Superior temporal gyrus (tissue), 1 donor: ENCODE measurements at regions not wholly inside any gene's neighbourhood (a gene's known extent, or its start where the extent isn't known, plus 50 kb on each side); places are given as distances from the start of the nearest gene placed in this dataset.
"Not testable (repeated sequence)": the region's sequence is repeated elsewhere in the genome, so short reads cannot be mapped to it uniquely, and the experiment has no call there.

Experiments used
- DNase-seq: peaks from one replicate; pipeline ENCODE4 v3.0.0-alpha.2; 2016; ENCODE audit errors: extremely low spot score

DNA sequence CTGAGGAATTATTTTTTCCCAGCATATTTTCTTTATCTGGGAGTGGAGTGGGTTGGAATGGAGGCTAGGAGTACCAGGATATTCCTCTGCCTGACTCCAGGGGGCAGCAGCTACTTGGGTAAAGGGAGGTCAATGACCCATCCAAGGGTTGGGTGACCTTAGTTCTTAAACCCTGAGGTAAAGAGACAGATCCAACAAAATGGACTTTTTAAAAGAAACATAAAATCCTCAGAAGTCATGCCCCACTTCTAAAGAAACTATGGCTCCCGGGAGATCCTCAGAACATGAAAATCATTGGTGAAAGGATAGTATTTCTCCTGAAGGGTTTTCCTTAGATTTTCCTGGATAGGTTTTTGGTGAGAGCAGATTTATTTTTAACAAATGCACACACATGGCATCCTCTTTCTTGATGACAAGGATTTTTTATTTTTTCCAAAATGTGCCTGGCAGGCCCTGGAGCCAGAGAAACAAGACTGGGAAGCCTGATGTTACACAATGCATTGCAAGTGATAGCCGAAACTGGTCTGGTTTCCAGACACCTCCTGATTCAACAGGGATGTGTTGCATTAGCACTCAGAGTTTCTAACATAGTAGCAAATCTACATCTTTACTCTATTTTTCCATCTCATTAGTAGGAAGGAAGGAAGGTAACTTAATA is 240.9 kb upstream of the BTBD3 start:
- peak; percentile 68 for DNase-seq

GRCh38 chr20:11677428-11677827 is 240.3 kb upstream of the BTBD3 start:
- DNase-seq, result no peak

DNA sequence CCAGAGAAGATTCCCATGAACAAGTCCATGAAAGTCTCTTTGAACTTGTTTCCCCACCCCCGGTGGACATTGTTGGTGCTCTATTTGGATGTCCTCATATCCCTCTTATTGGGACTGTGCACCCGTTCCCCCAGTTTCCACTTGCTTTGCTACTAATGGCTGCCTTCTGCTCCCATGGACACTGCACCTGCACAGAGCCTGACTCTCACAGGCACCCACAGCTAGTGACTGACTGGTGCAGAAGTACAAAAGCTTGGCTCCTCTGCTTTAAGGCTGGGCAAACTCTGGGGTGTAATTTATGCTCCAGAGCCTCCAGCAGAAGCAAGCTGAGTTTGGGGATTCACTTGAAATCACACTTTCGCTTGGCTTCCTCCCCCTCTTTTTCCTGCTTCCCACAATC is 239.9 kb upstream of the BTBD3 start:
- DNase-seq, result no peak

- no peak for DNase-seq
Measured at GRCh38 chr20:11682285-11682684, 235.4 kb upstream of the BTBD3 start.

- DNase-seq, result no peak
Measured at GRCh38 chr20:11686195-11686594, 231.5 kb upstream of the BTBD3 start.

- DNase-seq, result peak; percentile 56
Measured at GRCh38 chr20:11686820-11687543, 230.7 kb upstream of the BTBD3 start.

- no peak for DNase-seq
Measured at GRCh38 chr20:11687546-11688292, 230.0 kb upstream of the BTBD3 start.

- DNase-seq, result no peak
Measured at GRCh38 chr20:11689262-11689661, 228.4 kb upstream of the BTBD3 start.

- no peak for DNase-seq
Measured at GRCh38 chr20:11691766-11692165, 225.9 kb upstream of the BTBD3 start.

DNA sequence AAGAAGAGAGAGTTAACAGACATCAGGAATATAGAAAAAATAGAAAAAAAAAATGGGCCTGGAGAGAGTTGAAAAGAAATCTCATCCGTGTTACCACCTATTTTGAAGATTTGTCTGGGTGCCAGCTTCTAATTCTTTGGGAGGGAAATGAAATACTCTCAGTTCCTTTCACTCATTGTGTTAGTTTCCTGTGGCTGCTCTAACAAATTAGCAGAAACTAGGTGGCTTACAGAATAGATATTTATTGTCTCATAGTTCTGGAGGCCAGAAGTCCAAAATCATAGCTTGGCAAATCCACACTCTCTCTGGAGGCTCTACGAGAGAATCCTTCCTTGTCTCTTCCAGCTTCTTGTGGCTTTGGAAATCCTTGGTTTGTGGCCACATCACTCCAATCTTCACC is 225.1 kb upstream of the BTBD3 start:
- no peak for DNase-seq

DNA sequence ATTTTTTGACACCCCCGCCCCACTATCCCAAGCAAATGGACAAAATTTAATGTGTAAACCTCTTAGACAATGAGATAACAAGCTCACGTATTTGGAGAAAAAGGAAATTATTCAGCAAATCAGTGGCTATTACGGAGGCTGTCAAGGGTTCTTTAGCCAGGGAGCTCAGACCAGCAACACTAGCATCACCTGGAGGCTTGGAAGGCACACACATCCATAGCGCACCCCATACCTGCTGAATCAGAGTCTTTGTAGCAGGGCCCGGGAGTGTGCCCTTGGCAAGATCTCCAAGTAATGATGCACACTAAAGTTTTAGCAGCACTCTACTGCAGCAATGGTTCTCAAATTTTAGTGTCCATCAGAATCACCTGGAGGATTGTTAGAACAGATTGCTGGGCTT is 223.2 kb upstream of the BTBD3 start:
- DNase-seq, result no peak

DNA sequence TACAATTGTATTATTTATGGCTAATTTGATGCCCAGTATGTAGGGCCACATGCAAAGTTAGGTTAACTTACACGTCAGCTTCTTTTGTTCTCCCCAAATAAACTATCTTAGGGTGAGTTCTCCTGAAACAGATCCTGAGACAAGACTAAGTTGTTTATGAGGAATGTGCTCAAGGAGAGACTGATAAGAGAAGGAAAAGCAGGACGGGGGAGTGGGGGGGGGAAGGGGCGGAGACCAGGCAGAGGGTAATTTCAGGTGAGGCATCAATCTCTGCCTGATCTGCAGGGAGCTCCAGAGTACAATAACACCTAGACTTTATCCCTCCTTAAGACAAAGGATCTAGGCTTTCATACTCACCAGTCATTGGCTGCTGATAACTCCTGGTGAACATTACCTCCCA is 220.6 kb upstream of the BTBD3 start:
- no peak for DNase-seq

- DNase-seq, result no peak
Measured at GRCh38 chr20:11697646-11698045, 220.0 kb upstream of the BTBD3 start.

DNA sequence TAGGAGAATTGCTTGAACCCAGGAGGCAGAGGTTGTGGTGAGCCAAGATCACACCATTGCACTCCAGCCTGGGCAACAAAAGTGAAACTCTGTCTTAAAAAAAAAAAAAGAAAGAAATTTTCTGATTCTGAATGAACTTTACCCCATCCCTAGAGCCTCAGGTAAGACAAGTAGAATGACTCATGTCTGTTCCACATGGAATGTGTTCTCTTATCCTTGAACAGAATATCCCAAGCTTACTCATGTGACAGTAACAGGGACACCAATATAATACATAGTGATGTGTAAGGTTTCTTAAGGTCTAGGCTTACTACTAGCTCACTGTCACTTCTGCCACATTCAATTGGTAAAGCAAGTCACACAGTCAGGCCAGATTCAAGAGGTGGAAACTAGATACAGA is 219.6 kb upstream of the BTBD3 start:
- DNase-seq, result no peak

DNA sequence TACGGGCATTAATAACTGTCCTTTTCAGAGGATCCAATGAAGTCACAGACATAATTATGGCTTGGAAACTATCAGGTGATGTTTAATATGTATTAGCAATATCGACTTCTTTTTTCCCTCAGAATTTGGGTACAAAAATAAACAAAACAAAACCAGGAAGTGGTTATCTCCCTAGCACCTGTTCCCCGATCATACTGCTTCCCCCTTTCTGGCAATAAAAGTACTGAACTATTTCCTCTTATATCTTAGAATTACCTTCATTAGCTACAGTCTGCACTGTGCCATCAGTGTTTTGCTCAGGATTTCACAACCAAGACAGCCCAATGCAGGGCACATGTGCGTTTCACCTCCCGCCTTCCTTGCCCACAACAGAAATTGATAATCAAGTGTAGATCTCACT is 216.9 kb upstream of the BTBD3 start:
- DNase-seq, result no peak

- no peak for DNase-seq
Measured at GRCh38 chr20:11702721-11703518, 214.8 kb upstream of the BTBD3 start.

GRCh38 chr20:11705512-11705911 is 212.2 kb upstream of the BTBD3 start:
- DNase-seq, result no peak

- DNase-seq, result not testable (repeated sequence)
Measured at GRCh38 chr20:11708223-11708622, 209.5 kb upstream of the BTBD3 start.

DNA sequence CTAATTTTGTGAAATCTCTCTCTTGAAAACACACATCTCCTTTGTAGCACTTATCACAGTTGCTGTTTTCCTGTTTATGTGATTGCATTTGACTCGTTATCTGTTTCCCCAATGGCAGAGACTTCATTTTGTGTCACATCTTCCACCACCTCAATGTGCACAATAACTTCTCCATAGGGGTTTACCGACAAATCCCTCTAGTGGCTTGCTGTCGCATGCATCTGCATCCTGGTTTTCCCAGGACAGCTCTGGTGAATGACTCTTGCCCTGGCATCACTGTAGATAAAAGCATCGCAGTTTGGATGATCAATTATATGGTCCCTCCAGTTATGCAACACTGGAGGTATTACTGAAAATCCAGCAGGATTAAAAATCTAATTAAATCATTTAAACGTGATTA is 206.5 kb upstream of the BTBD3 start:
- DNase-seq, result no peak

DNA sequence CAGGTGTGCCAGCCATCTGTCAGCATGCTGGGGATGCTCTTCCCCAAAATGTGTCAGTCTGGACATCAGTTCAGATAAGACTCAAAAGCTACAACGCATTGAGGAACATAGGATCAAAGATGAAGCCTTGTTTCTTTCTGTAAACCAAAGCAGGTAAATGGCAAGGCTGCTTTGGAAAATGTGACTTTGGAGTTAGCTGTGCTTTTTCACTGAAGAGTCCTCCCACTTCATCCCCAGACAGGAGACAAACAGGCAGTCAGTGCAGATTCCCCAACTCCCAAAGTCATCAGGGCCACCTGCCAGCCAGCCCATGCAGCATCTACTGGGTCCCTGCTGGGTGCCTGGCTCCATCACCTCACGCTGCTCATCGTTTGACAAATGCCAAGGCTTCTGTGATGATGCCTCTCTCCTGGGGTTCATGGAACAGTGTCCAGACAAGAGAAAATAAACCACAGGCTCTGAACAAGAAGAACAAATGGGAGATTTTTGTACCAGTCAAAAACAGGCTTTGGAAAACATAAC is 205.0 kb upstream of the BTBD3 start:
- DNase-seq, result no peak

DNA sequence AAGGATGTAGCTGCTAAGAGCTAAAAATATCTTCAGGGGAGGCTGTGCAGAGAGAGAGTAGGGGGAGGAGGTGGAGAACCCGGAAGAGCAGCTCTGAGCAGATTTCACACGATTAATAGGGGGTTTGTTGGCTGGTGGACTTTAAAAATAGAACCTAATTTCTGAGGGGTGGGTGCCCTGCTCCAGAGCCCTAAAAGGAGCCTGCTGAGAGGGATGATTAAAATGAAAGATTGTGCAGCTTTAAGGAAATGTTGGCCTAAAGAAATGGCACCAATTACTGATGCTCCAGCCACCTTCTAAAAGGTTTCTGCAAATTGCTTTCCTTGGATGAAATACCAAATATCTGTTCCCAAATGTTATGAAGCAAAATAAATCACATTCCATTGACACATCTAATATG is 202.8 kb upstream of the BTBD3 start:
- DNase-seq, result no peak
